ENCODE measurements at regions not wholly inside any gene's neighbourhood (a gene's known extent, or its start where the extent isn't known, plus 50 kb on each side); places are given as distances from the start of the nearest gene placed in this dataset.

DNA sequence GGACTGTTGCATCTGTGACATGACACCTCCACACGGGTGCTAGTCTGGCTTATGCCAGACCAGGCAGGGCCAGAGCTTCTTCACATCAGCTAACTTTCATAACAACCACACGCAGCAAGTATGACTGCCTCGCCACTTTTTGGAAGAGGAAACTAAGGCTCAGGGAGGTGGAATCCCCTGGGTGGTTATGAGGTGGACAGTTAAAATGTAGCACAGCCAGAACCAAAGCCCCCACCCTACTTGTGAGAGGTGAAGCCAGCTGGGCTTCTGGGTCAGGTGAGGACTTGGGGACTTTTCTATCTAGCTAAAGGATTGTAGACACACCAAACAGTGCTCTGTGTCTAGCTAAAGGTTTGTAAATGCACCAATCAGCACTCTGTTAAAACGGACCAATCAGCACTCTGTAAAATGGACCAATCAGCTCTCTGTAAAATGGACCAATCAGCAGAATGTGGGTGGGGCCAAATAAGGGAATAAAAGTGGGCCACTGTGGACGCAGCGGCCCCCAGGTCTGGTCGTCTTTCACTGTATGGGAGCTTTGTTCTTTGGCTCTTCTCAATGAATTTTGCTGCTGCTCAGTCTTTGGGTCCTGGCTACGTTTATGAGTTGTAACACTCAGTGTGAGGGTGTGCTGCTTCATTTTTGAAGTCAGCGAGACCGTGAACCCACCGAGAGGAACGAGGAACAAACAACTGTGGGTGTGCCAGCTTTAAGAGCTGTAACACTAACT, 171.0 kb downstream of the PTPN20 start:
- Histone ChIP-seq H3K27me3 (ENCODE audit: control insufficient read depth, insufficient read depth, low read length) (no peaks in the 10 kb centered on the region), H3K9me3 (ENCODE audit: control insufficient read depth, insufficient read depth, low read depth, low read length) (no peaks in the 10 kb centered on the region), H2AFZ (ENCODE audit: low read length) (no peak overlapping the region), H3K9ac (ENCODE audit: insufficient read depth, low read length) (no peak overlapping the region), H3K79me2 (ENCODE audit: control insufficient read depth, insufficient read depth, low read length) (no peaks in the 10 kb centered on the region), H3K36me3 (ENCODE audit: control insufficient read depth, insufficient read depth, low read length) (no peaks in the 10 kb centered on the region), H4K20me1 (ENCODE audit: control insufficient read depth, extremely low read depth, insufficient read depth, low read length) (no peaks in the 10 kb centered on the region), H3K4me3 (replicated peaks in 1 of 4; ENCODE audit: control extremely low read depth in 1 of 4, insufficient read depth in 1 of 4, low read depth in 3 of 4, low read length in 4 of 4) (no peak overlapping the region), H3K27ac (ENCODE audit: insufficient read depth, low read length) (no peak overlapping the region), H3K4me2 (ENCODE audit: extremely low read depth, insufficient read depth, low read length) (no peak overlapping the region), H3K4me1 (ENCODE audit: control insufficient read depth, extremely low read depth, insufficient read depth, low read length) (no peaks in the 10 kb centered on the region)
- DNase-seq (ENCODE audit: low read depth in 2 of 2) = no peak
- TF ChIP-seq, protein P1, sequence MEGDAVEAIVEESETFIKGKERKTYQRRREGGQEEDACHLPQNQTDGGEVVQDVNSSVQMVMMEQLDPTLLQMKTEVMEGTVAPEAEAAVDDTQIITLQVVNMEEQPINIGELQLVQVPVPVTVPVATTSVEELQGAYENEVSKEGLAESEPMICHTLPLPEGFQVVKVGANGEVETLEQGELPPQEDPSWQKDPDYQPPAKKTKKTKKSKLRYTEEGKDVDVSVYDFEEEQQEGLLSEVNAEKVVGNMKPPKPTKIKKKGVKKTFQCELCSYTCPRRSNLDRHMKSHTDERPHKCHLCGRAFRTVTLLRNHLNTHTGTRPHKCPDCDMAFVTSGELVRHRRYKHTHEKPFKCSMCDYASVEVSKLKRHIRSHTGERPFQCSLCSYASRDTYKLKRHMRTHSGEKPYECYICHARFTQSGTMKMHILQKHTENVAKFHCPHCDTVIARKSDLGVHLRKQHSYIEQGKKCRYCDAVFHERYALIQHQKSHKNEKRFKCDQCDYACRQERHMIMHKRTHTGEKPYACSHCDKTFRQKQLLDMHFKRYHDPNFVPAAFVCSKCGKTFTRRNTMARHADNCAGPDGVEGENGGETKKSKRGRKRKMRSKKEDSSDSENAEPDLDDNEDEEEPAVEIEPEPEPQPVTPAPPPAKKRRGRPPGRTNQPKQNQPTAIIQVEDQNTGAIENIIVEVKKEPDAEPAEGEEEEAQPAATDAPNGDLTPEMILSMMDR (conservative IDR thresholded peaks at IDR 0.05 in 1 of 2, IDR thresholded peaks at IDR 0.05 in 1 of 2; ENCODE audit: low read depth in 1 of 2, low read length in 2 of 2) = no peak
- TF ChIP-seq EZH2 (IDR thresholded peaks at IDR 0.05; ENCODE audit: low read length, missing control alignments) = no peak

DNA sequence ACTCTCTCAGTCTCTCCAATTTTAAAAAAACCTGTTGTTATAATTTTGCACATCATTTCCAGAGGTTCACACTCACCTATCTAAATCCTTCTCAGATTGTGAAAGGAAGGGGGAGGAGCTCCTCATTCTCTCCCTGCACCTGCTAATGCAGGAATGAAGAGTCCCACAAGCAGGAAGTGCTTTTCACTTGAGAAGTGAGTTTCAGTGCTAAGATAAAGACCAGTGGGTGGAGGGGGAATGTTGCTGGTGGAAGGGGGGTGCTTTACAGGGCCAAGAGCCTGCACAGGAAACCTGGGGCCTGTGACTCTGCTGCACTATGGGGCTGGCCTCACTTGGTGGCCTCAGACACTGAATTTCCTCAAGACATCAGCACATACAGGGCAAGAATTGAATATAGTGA, 176.4 kb downstream of the PTPN20 start:
- Histone ChIP-seq H3K36me3 (ENCODE audit: control insufficient read depth, insufficient read depth, low read length) (no peaks in the 10 kb centered on the region), H3K27ac (ENCODE audit: insufficient read depth, low read length) (no peak overlapping the region), H3K27me3 (ENCODE audit: control insufficient read depth, insufficient read depth, low read length) (no peaks in the 10 kb centered on the region), H3K4me2 (ENCODE audit: extremely low read depth, insufficient read depth, low read length) (no peak overlapping the region), H2AFZ (ENCODE audit: low read length) (no peak overlapping the region), H3K9me3 (ENCODE audit: control insufficient read depth, insufficient read depth, low read depth, low read length) (no peaks in the 10 kb centered on the region), H4K20me1 (ENCODE audit: control insufficient read depth, extremely low read depth, insufficient read depth, low read length) (no peaks in the 10 kb centered on the region), H3K4me3 (replicated peaks in 1 of 4; ENCODE audit: control extremely low read depth in 1 of 4, insufficient read depth in 1 of 4, low read depth in 3 of 4, low read length in 4 of 4) (no peak overlapping the region), H3K4me1 (ENCODE audit: control insufficient read depth, extremely low read depth, insufficient read depth, low read length) (no peaks in the 10 kb centered on the region), H3K9ac (ENCODE audit: insufficient read depth, low read length) (no peak overlapping the region), H3K79me2 (ENCODE audit: control insufficient read depth, insufficient read depth, low read length) (no peaks in the 10 kb centered on the region)
- no peak for TF ChIP-seq EZH2 (IDR thresholded peaks at IDR 0.05; ENCODE audit: low read length, missing control alignments)
- TF ChIP-seq, protein P1 (conservative IDR thresholded peaks at IDR 0.05 in 1 of 2, IDR thresholded peaks at IDR 0.05 in 1 of 2; ENCODE audit: low read depth in 1 of 2, low read length in 2 of 2) = no peak
- no peak for DNase-seq (ENCODE audit: low read depth in 2 of 2)

DNA sequence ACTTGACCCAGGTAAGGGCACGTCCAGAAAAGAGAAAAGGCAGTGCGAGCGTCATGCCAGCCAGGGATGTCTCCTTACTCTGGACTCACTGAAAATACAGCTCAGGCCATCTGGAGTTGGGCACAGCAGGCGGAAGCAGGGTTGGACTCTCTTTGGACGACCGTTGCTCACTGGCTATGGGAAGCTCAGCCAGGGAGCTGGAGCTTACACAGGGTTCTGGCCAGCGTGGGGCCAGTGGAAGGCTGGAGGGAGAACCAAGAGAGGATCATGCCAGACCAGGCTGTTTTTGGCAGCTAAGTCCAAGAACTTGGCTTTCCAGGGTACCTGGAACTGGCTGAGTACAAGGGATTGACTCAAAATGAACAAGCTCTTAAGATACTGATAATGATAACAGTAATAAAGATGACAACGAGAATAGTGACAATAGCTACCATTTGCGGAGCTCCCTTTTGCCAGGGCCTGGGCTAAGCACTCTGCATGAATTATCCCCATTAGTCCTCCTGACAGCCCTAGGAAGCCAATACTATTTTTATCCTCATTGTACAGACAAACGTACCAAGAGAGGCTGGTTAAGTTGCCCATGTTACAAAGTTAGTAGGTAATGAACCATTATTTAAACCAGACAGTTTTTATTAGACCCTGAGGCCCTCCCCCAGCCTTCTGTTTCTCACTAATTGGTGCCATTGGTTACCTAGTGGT, 177.6 kb downstream of the PTPN20 start:
- DNase-seq (ENCODE audit: low read depth in 2 of 2) = no peak
- Histone ChIP-seq H3K9me3 (ENCODE audit: control insufficient read depth, insufficient read depth, low read depth, low read length) (no peaks in the 10 kb centered on the region), H3K4me2 (ENCODE audit: extremely low read depth, insufficient read depth, low read length) (no peak overlapping the region), H3K9ac (ENCODE audit: insufficient read depth, low read length) (no peak overlapping the region), H3K27ac (ENCODE audit: insufficient read depth, low read length) (no peak overlapping the region), H3K79me2 (ENCODE audit: control insufficient read depth, insufficient read depth, low read length) (no peaks in the 10 kb centered on the region), H3K27me3 (ENCODE audit: control insufficient read depth, insufficient read depth, low read length) (no peaks in the 10 kb centered on the region), H3K4me1 (ENCODE audit: control insufficient read depth, extremely low read depth, insufficient read depth, low read length) (no peaks in the 10 kb centered on the region), H2AFZ (ENCODE audit: low read length) (no peak overlapping the region), H3K36me3 (ENCODE audit: control insufficient read depth, insufficient read depth, low read length) (no peaks in the 10 kb centered on the region), H3K4me3 (replicated peaks in 1 of 4; ENCODE audit: control extremely low read depth in 1 of 4, insufficient read depth in 1 of 4, low read depth in 3 of 4, low read length in 4 of 4) (no peak overlapping the region), H4K20me1 (ENCODE audit: control insufficient read depth, extremely low read depth, insufficient read depth, low read length) (no peaks in the 10 kb centered on the region)
- TF ChIP-seq, protein P1 (conservative IDR thresholded peaks at IDR 0.05 in 1 of 2, IDR thresholded peaks at IDR 0.05 in 1 of 2; ENCODE audit: low read depth in 1 of 2, low read length in 2 of 2) = no peak
- no peak for TF ChIP-seq EZH2 (IDR thresholded peaks at IDR 0.05; ENCODE audit: low read length, missing control alignments)

Measured in fibroblast of lung (primary cell).